GM18867 (cell line): ENCODE measurements at regions not wholly inside any gene's neighbourhood (a gene's known extent, or its start where the extent isn't known, plus 50 kb on each side); places are given as distances from the start of the nearest gene placed in this dataset.

Experiments used
- ATAC-seq: cut with Tn5 transposase; IDR thresholded peaks from one replicate; pipeline ENCODE4 v1.9.1; 2021; ENCODE audit warnings: mild to moderate bottlenecking, moderate library complexity; ENCODE audit not compliant: unreplicated experiment

DNA sequence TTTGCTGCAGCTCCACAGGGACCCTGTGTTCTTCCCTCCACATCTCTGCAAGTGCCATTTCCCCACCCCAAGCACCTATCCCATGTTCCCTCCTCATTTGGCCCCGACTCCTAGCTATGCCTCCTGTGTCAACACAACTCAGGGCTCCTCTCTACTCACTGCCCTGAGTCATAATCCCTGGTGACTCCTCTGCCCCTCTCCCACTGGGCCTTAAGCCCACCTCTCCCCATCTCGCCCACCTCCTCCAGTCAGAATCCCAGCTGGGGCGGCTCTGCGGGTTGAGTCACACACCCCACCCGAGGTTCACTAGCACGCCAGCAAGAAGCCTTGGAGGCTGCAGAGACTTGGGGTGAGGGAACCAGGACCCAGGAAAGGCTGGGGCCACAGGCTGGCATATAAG is 346.2 kb downstream of the FOXL1 start:
- no peak for ATAC-seq

DNA sequence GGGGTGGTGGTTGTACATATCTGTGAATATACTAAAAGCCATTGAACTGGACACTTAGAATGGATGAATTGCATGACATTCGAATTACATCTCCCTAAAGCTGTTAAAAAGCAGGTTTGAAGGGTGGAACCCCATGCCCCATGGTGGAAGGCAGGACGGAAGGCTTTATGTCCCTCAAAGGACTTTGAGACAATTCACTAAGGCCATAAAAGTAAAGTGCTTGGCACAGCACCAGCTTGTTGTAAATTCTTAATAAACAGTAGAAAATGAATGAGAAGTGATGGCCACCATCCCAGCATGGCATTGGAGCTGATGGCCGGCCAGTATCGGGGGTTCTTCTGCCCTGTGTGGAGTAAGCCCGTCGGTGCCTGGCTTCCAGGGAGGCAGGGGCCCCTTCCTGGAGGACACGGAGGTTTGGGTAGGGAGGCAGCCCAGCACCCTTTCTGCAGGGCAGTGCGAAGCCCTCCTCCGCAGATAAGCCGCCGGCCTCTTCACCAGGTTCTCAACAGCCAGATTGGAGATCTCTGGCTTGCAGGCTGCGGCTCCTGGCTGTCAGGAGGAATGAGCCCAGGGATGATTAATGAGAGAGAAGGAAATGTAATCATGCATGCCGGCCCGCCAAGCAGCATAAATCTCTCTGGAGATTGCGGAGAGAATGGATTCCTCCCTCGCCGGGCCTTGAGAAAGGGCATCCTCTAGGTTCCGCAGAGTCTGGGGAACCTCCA is 346.9 kb downstream of the FOXL1 start:
- no peak for ATAC-seq

DNA sequence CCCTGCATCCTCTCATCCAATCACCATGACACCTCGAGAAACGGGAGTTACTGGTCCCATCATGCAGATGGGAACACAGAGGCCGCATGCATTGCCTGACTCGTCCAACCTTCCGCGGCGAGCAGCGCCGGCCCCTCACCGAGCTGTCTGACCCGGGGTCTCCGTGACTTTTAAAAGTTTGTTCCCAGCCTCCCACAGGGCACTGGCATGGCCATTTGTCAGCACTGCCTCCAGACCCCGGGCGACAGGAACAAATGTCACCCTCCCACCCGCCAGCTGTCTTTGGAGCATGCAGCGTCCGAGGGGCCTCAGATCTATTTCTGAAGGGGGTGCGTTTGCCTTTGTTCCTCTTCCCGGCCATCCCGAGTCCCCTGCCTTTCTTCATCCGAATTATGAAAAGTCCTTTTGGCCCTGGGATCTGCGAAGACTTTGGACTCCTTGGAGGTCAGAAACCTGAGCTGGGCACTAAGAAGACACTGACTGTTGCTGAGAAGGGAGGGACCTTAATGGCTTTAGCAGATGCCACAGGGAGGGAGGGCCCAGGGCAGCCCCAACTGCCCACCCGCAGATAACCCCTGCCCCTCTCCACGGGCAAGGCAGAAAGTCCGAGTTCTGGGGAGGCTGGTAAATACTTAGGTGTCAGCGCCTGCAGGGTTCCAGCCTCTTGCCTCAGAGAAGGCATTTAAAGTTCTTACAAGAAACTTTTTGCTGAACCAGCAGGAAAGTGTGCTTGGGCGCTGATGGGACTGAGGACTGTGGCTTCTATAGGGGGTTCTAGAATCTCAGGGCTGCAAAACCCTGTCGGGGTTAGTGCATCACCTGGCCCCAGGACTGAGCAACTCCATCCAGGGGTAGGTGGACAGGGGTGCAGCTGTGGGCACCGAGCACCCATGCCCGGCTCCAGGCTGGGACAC is 348.1 kb downstream of the FOXL1 start:
- no peak for ATAC-seq

DNA sequence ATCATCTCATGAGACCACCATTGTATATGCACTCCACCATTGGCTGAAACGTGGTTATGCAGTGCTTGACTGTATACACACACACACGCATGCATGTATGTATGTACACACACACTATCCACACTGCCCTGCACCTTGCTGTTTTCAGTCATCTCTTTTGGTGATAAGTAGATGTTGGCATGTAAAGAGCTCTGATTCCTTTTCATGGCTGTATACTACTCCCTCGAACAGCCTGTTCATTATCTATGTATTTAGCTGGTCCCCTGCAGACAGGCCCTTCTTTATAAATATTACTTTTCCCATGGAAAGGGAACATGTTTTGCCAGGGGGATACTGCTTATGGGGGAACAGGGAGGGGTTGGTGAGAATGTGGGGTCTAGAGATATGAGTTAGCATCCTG is 349.4 kb downstream of the FOXL1 start:
- ATAC-seq = no peak

DNA sequence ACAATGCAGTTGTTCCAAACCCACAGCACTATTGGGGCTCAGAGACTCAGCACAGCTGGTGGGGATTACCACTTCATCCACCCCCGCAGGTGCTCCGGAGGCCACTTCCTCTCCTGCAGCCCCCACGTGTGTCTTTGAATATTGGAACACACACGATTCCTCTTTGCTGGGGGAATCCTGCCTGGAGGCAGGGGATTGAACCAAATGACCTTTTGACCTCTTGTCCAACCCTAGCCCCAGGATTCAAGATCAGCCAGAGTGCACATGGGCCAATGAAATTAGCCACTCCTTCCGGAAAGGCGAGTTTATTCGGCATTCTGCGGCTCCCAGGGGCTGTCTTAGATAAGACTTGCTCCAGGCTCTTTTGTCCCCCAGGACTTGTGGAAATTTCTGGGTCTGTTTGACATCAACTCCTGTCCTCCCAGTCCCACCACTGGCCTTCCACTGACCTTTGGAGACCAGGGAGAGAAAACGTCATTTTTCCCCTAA is 350.2 kb downstream of the FOXL1 start:
- ATAC-seq = no peak

DNA sequence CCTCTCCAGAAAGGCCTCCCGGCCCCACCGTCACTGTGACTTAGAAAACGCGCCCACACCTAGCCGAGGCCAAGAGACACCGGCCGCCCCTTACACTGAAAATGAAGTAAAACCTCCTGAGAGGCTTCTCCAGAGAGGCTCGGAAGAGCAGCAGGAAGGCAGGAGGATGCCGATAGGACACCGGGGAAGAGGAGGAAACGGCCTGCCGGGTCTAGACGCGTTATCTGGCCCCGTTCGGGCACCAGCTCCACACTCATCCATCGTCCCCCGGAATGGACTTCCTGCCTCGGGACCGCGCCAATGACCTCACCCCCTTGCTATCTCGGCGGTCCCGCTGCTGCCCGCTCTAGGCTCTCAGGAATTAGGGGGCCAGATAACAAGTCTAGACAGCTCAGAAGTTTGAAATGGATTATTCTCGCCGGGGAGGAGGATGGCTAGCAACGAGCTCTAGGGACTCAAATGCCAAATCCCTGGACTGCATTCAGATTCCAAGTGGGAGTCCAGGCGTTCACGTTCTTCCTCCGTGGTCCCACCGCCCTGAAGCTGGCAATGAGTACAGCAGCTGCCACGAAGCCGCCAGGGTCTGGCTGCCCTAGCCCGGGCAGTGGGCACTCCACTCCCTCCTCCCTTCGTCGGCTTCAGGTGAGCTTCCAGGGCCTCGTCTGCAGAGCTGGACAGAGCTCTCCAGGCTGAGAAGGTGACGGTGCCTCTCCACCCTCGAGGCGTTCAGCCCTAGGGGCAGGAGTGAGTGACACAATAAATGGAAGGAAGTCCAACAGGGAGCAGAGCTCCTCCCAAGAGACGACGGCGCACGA is 350.9 kb downstream of the FOXL1 start:
- ATAC-seq = no peak

DNA sequence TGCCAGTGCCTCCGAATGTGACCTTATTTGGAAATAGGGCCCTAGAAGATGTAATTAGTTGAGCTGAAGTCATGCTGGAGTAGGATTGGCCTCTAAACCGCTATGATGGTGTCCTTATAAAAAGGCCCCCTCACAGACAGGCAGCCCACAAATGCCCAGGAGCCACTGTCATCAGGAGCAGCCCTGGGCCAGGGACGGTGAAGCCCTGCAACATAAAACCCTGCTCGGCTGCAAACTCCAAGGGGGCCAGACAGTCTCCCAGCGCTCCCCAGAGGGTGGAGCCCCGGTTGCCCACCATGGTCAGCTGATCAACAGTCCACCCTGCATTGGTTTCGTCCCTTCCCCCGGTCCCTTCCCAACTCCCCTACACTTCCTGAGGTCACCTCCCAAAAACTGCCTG is 351.7 kb downstream of the FOXL1 start:
- ATAC-seq = no peak

DNA sequence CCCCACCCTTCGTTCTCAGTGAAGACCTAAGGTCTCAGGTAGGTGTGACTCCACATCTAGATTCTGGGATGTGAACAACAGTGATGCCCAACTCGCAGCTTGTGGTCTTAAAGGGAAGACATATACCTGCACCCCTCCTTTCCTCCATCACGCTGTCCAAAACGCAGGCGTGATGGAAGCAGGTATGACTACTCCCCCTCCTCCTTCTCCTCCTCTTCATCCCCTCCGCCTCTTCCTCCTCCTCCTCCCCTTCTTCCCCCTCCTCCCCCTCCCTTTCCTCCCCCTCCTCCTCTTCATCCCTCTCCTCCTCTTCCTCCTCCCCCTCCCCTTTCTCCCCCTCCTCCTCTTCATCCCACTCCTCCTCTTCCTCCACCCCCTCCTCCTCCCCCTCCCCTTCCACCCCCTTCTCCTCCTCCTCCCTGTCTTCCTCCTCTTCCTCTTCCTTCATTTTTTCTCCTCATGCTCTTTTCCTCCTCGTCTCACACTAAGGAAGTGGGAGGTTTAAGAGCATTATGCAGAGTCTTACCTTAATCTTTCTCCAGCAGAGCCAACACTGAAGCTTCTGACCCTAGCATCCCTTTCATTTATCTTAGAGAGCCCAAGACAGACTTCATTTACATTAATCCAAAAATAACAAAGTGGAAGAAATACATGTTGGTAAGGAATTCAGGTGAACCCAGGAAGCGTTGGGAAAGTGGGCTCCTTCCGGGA is 352.5 kb downstream of the FOXL1 start:
- no peak for ATAC-seq

DNA sequence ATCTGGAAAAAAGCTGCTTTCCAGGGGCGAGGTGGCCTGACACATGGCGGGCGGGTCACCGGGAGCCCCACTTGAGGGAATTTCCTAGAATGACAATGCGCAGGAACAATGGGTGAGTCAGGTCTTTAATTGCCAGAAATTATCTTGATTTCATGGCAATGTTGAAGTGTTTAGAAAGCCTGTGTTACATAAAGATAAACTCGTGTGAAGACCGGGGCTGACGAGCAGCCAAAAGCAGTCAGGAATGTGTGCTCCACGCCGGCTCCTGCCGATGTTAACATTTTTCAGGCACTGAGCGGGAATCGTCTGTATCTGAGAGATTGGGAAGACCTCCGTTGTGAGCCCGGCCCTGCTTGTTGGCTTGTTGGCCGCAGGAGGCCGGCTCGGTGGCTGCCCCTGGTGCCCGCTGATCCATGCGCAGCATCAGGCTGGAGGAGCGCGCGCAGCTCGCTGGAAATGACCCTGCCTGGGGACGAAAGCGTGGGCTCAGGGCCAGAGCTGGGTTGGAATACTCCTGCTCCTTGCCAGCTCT is 353.1 kb downstream of the FOXL1 start:
- no peak for ATAC-seq

DNA sequence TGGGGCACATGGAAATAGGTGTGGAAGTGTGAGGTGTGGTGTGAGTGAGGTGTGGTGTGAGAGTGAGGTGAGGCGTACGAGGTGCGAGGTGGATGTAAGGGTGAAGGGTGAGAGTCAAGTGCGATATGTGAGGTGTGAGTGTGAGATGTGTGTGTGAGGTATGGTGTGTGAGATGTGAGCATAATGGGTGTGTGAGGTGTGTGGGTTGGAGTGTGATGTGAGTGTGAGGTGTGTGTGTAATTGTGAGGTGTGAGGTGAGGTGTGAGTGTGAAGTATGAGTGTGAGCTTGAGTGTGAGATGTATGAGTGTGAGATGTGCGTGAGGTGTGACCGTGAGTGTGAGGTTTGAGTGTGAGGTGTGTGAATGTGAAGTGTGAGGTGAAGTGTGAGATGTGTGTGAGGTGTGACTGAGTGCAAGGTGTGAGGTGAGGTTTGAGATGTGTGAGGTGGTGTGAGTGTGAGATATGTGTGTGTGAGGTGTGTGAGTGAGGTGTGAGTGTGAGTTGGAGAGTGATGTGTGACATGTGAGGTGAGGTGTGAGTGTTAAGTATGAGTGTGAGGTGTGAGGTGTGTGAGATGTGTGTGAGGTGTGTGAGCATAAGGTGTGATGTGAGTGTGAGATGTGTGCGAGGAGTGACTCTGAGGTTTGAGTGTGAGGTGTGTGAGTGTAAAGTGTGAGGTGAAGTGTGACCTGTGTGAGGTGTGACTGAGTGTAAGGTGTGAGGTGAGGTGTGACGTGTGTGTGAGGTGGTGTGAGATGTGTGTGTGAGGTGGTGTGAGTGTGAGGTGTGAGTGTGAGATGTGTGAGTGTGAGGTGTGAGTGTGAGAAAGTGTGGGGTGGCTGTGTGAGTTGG is 354.0 kb downstream of the FOXL1 start:
- no peak for ATAC-seq

DNA sequence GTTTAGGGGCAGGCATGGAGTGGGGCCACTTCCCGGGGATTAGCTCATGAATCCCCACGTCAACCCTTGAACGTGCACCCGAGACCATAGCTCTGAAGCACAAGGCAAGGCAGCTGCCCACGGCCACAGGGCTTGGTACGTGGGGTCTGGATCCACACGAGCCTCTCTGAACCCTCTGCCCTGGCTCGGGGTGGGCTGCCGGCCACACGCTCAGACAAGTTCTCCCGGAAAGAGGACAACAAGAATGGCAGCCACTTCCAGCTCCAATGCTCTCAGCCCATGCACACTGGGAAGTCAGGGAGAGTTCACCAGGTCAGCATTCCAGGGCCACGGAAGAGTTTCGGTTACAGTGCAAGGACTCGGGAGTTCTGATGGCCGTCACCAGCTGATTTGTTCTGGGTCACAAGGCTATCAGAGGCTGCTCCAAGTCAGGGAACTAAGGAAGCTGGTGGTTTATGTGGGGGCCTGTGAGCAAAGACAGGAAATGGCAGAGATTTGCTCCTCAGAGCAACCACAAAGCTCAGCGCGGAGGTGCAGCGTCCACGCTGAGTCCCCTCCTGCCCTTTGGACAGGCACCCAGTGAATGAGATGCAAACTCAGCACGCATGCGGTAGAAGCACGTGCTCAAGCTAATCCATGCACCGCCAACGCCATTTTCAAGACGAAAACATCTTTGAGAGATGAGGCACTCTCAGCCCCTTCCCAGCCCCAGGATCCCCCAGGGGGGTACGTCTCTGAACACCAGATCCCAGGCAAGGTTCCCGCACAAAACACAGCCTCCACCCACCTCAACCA is 356.4 kb downstream of the FOXL1 start:
- ATAC-seq = no peak

DNA sequence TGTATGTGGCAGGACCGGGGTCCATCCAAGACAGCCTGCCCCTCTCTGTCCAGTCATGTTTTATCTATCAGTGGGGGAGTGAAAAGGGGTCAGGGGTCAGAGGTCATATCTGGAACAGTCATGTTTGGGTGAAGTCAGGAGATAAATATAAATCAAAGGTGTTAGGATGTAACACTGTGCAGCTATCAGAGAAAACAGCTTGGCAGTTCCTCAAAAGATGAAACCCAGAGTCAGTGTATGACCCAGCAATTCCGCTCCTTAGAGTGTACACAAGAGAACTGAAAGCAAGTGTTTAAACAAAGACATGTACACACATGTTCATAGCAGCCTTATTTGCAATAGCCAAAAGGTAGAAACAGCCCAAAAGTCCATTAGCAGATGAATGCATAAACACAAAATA is 361.3 kb downstream of the FOXL1 start:
- ATAC-seq = no peak

DNA sequence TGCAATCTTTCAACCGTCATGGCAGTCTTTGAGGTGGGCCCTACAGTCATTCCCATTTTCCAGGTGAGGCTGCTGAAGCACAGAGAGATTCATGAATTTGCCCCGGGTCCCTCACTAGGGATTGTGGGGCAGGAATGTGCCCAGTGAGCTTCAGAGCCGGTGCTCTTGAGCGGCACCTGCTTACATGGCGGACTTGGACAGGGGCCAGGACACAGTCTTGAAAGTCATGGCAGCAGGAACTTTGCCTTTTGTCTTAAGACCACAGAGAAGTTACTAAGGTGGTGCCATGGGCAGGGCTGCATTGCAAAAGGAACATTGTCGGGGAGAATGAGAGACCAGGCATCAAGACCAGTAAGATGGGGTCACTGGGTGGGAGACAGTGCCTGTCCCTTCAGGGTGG is 363.4 kb downstream of the FOXL1 start:
- no peak for ATAC-seq

DNA sequence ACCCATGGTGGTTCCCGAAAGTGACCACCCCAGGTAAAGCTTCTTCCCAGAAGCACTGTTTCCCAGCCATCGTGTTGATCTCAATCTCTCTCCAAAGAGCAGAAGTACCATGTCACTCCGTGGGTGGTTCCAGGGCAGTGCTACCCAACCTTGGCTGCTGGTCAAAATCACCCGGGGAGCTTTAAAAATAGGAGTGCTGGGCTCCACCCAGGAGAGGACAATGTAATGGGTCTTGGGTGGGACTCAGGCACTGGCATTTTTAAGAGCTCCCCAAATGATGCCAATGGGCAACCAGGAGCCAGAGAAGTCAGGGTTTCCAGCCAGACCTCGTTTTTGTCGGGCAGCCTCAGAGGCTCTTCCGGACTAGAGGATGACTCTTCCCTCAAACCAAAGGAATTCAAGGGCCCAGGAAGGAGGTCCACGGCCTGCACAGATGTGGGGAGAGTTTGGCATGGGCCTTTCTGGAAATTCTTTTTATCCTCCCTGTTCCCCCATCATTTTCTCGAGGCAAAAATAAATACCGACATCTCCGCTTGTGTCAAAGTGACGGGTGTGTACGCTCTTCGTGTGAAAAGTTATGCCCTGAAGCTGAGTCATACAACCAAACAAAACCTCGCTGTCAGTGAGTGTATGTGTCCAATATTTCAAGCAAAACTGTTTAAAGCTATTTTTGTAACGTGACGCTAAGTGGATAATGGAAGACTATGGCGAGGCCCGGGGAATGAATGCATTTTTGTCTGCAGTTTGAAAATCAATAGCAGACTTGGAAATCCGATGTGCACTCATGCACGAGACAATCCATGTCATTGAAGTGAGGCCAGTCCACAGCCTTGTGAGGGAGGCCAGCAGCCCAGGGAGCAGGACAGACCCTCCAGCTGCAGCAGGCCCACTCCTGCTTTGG is 364.1 kb downstream of the FOXL1 start:
- ATAC-seq = no peak

DNA sequence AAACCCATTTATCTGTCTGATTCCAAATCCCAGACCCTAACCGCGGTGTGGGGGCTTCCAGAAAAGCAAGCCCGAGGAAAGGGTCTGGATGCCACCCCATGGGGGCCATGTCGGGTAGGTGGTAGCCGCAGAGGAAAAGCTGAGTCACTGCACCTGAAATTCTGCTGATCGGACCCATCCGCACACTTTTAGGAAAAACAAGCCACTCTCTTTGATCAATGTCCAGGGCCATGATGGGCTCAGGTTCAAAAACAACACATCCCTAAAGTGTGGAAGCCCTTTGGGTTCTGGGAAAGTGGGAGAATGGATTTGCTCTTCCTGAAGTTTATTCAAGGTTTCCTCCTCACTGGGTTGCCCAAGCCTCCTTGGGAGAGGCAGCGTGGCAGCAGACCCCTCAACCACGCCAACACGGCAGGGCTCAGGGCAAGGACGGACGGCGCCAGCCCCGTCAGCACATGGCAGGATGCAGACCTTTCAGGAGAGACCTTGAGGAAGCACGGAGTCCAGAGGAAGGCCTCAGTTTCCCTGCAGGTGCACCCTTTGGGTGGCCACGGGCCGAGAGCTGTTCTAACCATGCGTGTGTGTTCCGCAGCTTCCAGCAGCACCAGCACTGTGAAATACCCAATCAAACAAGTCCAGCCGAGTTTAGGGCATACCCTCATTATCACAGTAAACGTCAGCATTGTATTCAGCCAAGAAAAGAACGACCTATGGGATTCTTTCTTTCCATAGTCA is 367.0 kb downstream of the FOXL1 start:
- ATAC-seq = no peak

DNA sequence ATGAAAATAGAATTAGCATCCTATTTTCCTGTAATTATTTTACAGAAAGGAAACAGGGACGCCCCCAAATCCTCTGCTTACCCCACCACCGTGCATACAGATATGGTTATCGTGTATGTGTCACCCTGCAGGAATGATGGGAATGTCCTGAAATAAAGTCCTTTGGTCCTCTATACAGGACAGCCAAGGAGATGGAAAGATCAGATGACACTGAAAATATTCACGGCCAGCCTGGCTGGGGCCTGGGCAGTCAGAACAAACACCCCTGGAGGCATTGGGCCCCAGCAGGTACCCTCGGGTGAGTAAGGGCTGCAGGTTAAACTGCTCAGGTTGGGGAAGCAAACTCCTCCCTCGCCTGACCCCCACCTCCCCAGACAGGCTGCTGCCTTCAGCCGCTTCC is 368.0 kb downstream of the FOXL1 start:
- ATAC-seq = no peak

DNA sequence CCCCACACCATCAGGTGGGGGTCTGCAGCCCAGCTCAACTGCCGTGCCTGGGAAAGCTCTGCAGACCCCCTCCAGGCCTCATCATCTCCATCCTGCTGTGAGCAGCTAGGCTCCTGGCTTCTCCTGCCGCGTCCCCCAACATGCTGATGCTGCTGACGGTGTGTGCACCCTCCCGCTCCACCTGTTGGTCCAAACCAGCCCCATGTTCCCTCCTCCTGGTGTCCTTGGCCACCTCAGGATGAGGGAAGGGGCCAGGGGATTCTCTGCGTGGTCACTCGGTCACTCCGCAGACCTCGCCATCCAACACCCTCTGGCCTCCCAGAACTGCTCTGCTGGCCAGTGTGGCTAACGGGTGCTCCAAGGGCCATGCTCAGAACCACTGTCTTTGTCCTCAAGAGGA is 368.6 kb downstream of the FOXL1 start:
- ATAC-seq = no peak
